ENCODE measurements at regions not wholly inside any gene's neighbourhood (a gene's known extent, or its start where the extent isn't known, plus 50 kb on each side); places are given as distances from the start of the nearest gene placed in this dataset.
"Not testable (repeated sequence)": the region's sequence is repeated elsewhere in the genome, so short reads cannot be mapped to it uniquely, and the experiment has no call there.

DNA sequence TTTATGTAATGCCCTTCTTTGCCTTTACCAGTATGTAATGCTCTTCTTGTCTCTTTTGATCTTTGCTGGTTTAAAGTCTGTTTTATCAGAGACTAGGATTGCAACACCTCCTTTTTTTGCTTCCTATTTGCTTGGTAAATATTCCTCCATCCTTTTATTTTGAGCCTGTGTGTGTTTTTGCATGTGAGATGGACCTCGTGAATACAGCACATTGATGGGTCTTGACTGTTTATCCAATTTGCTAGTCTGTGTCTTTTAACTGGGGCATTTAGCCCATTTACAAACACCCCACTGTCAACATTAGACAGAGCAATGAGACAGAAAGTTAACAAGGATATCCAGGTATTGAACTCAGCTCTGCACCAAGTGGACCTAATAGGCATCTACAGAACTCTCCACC lies 128.9 kb upstream of the ST6GALNAC5 start:
- not testable (repeated sequence) for H3K9me3 Mint-ChIP-seq; H3K27ac Mint-ChIP-seq; H3K4me1 Mint-ChIP-seq; ATAC-seq; H3K36me3 Mint-ChIP-seq (ENCODE audit: low read depth); H3K4me3 Mint-ChIP-seq; DNase-seq
- H3K27me3 Mint-ChIP-seq = peaks cover 10% of the 10 kb centered on the region

- not testable (repeated sequence) for ATAC-seq; H3K36me3 Mint-ChIP-seq (ENCODE audit: low read depth); DNase-seq; H3K4me1 Mint-ChIP-seq; H3K27ac Mint-ChIP-seq; H3K4me3 Mint-ChIP-seq
- Mint-ChIP-seq H3K27me3 (peaks cover 12% of the 10 kb centered on the region), H3K9me3 (peaks cover 15% of the 10 kb centered on the region)
These were observed 126.3 kb upstream of the ST6GALNAC5 start for GRCh38 chr1:76740956-76741355.

- Mint-ChIP-seq H3K4me3 (no peak overlapping the region), H3K4me1 (no peaks in the 10 kb centered on the region), H3K9me3 (peaks cover 13% of the 10 kb centered on the region), H3K27me3 (peaks cover 9% of the 10 kb centered on the region), H3K27ac (no peak overlapping the region), H3K36me3 (ENCODE audit: low read depth) (no peaks in the 10 kb centered on the region)
- no peak for ATAC-seq
- DNase-seq = no peak
These were observed 122.3 kb upstream of the ST6GALNAC5 start for GRCh38 chr1:76744989-76745388.

- no peak for ATAC-seq
- no peak overlapping the region for H3K4me3 Mint-ChIP-seq
These were observed 121.1 kb upstream of the ST6GALNAC5 start for GRCh38 chr1:76746206-76746605.

DNA sequence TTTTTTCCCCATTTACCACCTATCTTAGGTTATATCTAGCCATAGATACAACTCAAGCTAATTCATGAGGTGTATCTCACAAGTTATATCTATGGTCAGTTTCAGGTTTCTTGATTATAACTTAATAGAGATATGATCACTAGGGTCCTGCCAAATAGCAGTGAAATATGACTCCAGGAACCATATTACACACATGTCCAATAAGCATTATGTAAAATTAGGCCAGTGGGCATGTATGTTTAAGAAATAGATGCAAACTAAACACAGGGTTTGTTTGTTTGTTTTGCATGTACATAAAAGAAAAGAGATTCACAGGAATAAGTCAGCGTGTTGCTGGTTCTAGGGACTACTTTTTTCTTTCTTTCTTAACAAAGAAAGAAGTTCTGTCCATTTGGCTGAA lies 112.5 kb upstream of the ST6GALNAC5 start:
- H3K36me3 Mint-ChIP-seq (ENCODE audit: low read depth) = no peaks in the 10 kb centered on the region
- H3K27me3 Mint-ChIP-seq = peaks cover 9% of the 10 kb centered on the region
- H3K27ac Mint-ChIP-seq = no peak overlapping the region
- no peak overlapping the region for H3K4me3 Mint-ChIP-seq
- H3K4me1 Mint-ChIP-seq = no peaks in the 10 kb centered on the region
- H3K9me3 Mint-ChIP-seq = no peaks in the 10 kb centered on the region
- no peak for DNase-seq
- ATAC-seq = no peak

More at GRCh38 chr1:76746206-76746605, 121.1 kb upstream of the ST6GALNAC5 start:
- Mint-ChIP-seq H3K27ac (no peak overlapping the region), H3K27me3 (peaks cover 5% of the 10 kb centered on the region), H3K4me1 (no peaks in the 10 kb centered on the region), H3K36me3 (ENCODE audit: low read depth) (no peaks in the 10 kb centered on the region), H3K9me3 (peaks cover 13% of the 10 kb centered on the region)
- no peak for DNase-seq

DNA sequence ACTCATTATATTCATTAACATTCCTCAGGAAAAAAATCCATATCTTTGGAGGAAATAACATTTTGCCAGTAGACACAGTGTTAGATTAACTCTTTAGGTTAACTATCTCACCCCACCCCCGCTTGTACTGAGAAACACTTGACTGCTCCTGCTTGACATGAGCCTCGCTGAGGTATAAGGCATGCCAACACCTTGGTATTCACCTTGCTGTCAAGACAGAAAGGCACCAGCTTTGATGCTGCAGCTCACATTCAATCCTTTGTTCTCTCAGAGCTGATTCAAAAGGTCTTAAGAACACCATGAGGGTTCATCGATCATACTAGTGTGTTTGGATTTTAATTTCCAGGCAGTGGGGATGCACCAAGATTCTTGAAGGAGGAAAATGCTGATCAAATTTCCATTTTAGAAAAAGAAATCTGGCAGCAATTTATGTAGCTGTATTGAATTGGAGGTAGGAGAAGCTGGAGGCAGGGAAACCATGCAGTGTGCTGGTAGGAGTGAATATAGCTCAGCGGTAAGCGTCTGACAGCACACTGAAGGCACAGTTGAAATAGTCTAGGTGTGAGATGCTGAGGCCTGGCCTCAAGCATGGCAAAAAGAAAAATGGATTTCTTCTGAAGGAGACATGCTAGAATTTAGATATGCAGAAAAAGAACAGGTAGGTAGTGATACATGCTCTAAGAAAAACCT lies 108.0 kb upstream of the ST6GALNAC5 start:
- Mint-ChIP-seq H3K27me3 (peaks cover 2% of the 10 kb centered on the region), H3K4me1 (no peaks in the 10 kb centered on the region), H3K27ac (no peak overlapping the region), H3K36me3 (ENCODE audit: low read depth) (no peaks in the 10 kb centered on the region), H3K9me3 (no peaks in the 10 kb centered on the region), H3K4me3 (no peak overlapping the region)
- DNase-seq (no peak), ATAC-seq (no peak)

- no peaks in the 10 kb centered on the region for H3K9me3 Mint-ChIP-seq
- DNase-seq (no peak), ATAC-seq (no peak)
- H3K27me3 Mint-ChIP-seq = peaks cover 6% of the 10 kb centered on the region
- no peaks in the 10 kb centered on the region for H3K36me3 Mint-ChIP-seq (ENCODE audit: low read depth)
- no peak overlapping the region for H3K4me3 Mint-ChIP-seq
- no peaks in the 10 kb centered on the region for H3K4me1 Mint-ChIP-seq
- H3K27ac Mint-ChIP-seq = no peak overlapping the region
These were observed 107.3 kb upstream of the ST6GALNAC5 start for GRCh38 chr1:76759950-76760349.

GRCh38 chr1:76763738-76764137 lies 103.5 kb upstream of the ST6GALNAC5 start:
- peaks cover 10% of the 10 kb centered on the region for H3K27me3 Mint-ChIP-seq
- no peak overlapping the region for H3K4me3 Mint-ChIP-seq
- H3K36me3 Mint-ChIP-seq (ENCODE audit: low read depth) = no peaks in the 10 kb centered on the region
- H3K9me3 Mint-ChIP-seq = no peaks in the 10 kb centered on the region
- H3K27ac Mint-ChIP-seq = no peak overlapping the region
- no peaks in the 10 kb centered on the region for H3K4me1 Mint-ChIP-seq
- DNase-seq (no peak), ATAC-seq (no peak)

GRCh38 chr1:76764638-76765454 lies 102.4 kb upstream of the ST6GALNAC5 start:
- Mint-ChIP-seq H3K36me3 (ENCODE audit: low read depth) (no peaks in the 10 kb centered on the region), H3K4me1 (no peaks in the 10 kb centered on the region), H3K27ac (no peak overlapping the region), H3K9me3 (no peaks in the 10 kb centered on the region), H3K4me3 (no peak overlapping the region), H3K27me3 (peaks cover 10% of the 10 kb centered on the region)
- ATAC-seq (no peak), DNase-seq (no peak)

- H3K36me3 Mint-ChIP-seq (ENCODE audit: low read depth) = no peaks in the 10 kb centered on the region
- H3K4me3 Mint-ChIP-seq = no peak overlapping the region
- DNase-seq = no peak
- ATAC-seq = no peak
- H3K27me3 Mint-ChIP-seq = peaks cover 10% of the 10 kb centered on the region
- H3K9me3 Mint-ChIP-seq = no peaks in the 10 kb centered on the region
- H3K4me1 Mint-ChIP-seq = no peaks in the 10 kb centered on the region
- H3K27ac Mint-ChIP-seq = no peak overlapping the region
These were observed 100.9 kb upstream of the ST6GALNAC5 start for GRCh38 chr1:76766381-76766780.

- Mint-ChIP-seq H3K4me3 (no peak overlapping the region), H3K27me3 (peaks cover 6% of the 10 kb centered on the region), H3K36me3 (ENCODE audit: low read depth) (no peaks in the 10 kb centered on the region), H3K9me3 (no peaks in the 10 kb centered on the region), H3K27ac (no peak overlapping the region), H3K4me1 (no peaks in the 10 kb centered on the region)
- no peak for DNase-seq
- ATAC-seq = no peak
These were observed 97.4 kb upstream of the ST6GALNAC5 start for GRCh38 chr1:76769911-76770310.

DNA sequence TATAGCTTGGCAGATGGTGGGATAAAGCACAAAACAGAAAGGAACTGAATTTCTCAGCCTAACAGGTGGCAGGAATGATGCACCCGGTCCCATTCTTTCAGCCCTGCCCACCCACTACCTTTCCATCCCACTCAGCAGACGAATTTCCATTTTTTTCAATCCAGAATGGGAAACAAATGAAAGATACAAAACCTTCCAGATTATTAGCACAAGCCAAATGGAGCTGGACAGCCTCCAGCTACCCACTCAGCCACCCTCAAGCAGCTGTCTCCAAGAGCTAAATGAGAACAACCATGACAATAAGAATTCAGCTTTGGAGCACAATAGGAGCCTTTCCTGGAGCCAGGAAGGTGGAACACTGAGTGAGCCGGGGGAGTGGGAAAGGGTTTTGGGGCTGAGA lies 96.3 kb upstream of the ST6GALNAC5 start:
- no peak for DNase-seq
- Mint-ChIP-seq H3K36me3 (ENCODE audit: low read depth) (no peaks in the 10 kb centered on the region), H3K27me3 (peaks cover 2% of the 10 kb centered on the region), H3K9me3 (no peaks in the 10 kb centered on the region), H3K4me1 (no peaks in the 10 kb centered on the region), H3K4me3 (no peak overlapping the region), H3K27ac (no peak overlapping the region)
- ATAC-seq = no peak

DNA sequence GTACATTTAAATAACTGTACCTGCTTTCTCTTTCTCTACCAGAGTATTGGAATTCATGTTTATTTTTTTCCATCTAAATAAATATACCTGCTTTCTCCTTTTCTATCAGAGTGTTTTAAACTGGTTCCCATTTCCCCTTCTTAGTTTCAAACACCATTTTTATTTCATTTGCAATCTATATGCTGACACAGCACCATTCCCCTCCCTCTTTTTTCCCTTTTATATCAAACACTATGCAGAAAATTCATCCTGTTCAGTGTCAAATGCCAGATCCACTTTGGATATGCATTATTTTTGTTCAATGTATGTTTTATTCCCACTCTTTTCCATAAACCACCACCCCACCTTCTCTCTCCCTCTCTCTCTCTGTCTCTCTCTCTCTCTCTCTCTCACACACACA lies 85.8 kb upstream of the ST6GALNAC5 start:
- Mint-ChIP-seq H3K9me3 (peaks cover 4% of the 10 kb centered on the region), H3K4me1 (no peaks in the 10 kb centered on the region), H3K27ac (no peak overlapping the region), H3K36me3 (ENCODE audit: low read depth) (no peaks in the 10 kb centered on the region), H3K27me3 (peaks cover 4% of the 10 kb centered on the region), H3K4me3 (no peak overlapping the region)
- ATAC-seq = no peak
- DNase-seq = no peak

- no peak for ATAC-seq
- no peak overlapping the region for H3K4me3 Mint-ChIP-seq
These were observed 84.5 kb upstream of the ST6GALNAC5 start for GRCh38 chr1:76782809-76783208.

DNA sequence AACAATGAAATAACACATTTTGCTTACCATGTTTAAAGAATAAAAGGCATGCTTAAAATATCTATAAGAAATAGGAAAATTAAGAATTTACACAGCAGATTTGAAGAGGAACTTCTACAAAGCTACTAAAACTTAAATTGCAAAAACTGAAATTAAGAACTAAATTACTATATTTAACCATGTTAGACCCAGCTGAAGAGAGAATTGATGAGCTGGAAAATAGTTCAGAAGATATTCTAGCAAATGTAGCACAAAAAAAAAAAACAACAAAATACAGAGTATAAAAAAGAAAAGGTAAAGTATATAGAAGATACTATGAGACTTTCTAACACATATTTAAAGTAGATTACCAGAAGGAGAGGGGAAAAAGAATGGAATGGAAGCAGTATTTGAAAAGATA lies 82.8 kb upstream of the ST6GALNAC5 start:
- Mint-ChIP-seq H3K4me1 (no peaks in the 10 kb centered on the region), H3K27me3 (peaks cover 4% of the 10 kb centered on the region), H3K27ac (no peak overlapping the region), H3K4me3 (no peak overlapping the region), H3K36me3 (ENCODE audit: low read depth) (no peaks in the 10 kb centered on the region), H3K9me3 (peaks cover 4% of the 10 kb centered on the region)
- DNase-seq = no peak
- no peak for ATAC-seq

More at GRCh38 chr1:76782809-76783208, 84.5 kb upstream of the ST6GALNAC5 start:
- Mint-ChIP-seq H3K36me3 (ENCODE audit: low read depth) (no peaks in the 10 kb centered on the region), H3K27me3 (peaks cover 4% of the 10 kb centered on the region), H3K4me1 (no peaks in the 10 kb centered on the region), H3K9me3 (peaks cover 4% of the 10 kb centered on the region), H3K27ac (no peak overlapping the region)
- no peak for DNase-seq

Data from activated naive CD8-positive, alpha-beta T cell treated with anti-CD3 and anti-CD28 coated beads, Interleukin-2, amount 50 U/mL, for 24 hours (primary cell).